Endothelial cell of umbilical vein (primary cell): ENCODE measurements at regions not wholly inside any gene's neighbourhood (a gene's known extent, or its start where the extent isn't known, plus 50 kb on each side); places are given as distances from the start of the nearest gene placed in this dataset.

Experiments used
- BruUV-seq: library from RNA; stranded (reverse); fragments of 400-500 nt; replicated peaks from 2 replicates; lab custom pipeline; 2021; lab: Mats Ljungman, UMichigan
- CTCF ChIA-PET: fragments of 300-600, 350-600 bp; sonication (Branson Sonifier 250); formaldehyde crosslinking; loops from one replicate; lab custom pipeline; 2021; ENCODE audit warnings: antibody characterized with exemption, inconsistent platforms; lab: Charles Lee
- POLR2A ChIA-PET: fragments of 300-600, 350-600 bp; sonication (Branson Sonifier 250); formaldehyde crosslinking; loops from one replicate; lab custom pipeline; 2021; ENCODE audit warnings: antibody characterized with exemption, inconsistent platforms; lab: Charles Lee
- DNase-seq: peaks from one replicate; pipeline ENCODE4 v3.0.0-alpha.2; 2011; ENCODE audit warnings: low read depth, low spot score
- FAIRE-seq: peaks from 2 replicates; lab custom pipeline; 2011; peaks lifted over from hg19 to GRCh38; lab: Jason Lieb, UNC
- H2AFZ ChIP-seq: 2 replicates; pipeline ENCODE4 v1.6.0; 2012; ENCODE audit warnings: low read depth, low read length, control low read depth, inconsistent platforms
- H3K27ac ChIP-seq: 2 replicates; pipeline ENCODE4 v1.5.1; 2011; ENCODE audit warnings: low read depth, mild to moderate bottlenecking, control low read depth, low read length, moderate library complexity; ENCODE audit not compliant: insufficient read depth
- H3K27me3 ChIP-seq, 2 experiments: 2 replicates each; pipeline versions ENCODE4 v1.6.0 to v1.6.1; 2011; ENCODE audit warnings: low read length in 2 of 2, mixed read lengths in 1 of 2; ENCODE audit not compliant: control insufficient read depth in 2 of 2, insufficient read depth in 2 of 2
- H3K36me3 ChIP-seq, 2 experiments: 2 replicates in 1 of 2; 3 replicates in 1 of 2; pipeline ENCODE4 v1.5.1; 2011; ENCODE audit warnings: low read length in 2 of 2, mild to moderate bottlenecking in 1 of 2, moderate library complexity in 1 of 2; ENCODE audit not compliant: control insufficient read depth in 2 of 2, insufficient read depth in 2 of 2; ENCODE audit errors: extremely low read depth in 1 of 2
- H3K4me1 ChIP-seq: 3 replicates; pipeline ENCODE4 v1.5.1; 2011; ENCODE audit warnings: mild to moderate bottlenecking, low read length; ENCODE audit not compliant: control insufficient read depth, insufficient read depth; ENCODE audit errors: extremely low read depth
- H3K4me2 ChIP-seq: 2 replicates; pipeline ENCODE4 v1.6.1; 2011; ENCODE audit warnings: low read length, control low read depth, mixed read lengths; ENCODE audit not compliant: insufficient read depth
- H3K4me3 ChIP-seq, 3 experiments: fragments of 200-600 bp in 1 of 3; sonication (generic), shearing (Covaris generic) in 1 of 3; replicated peaks in 1 of 3; 2 replicates each; pipeline ENCODE4 v1.5.1; 2011 to 2016; ENCODE audit warnings: control low read depth in 3 of 3, low read length in 3 of 3, mild to moderate bottlenecking in 2 of 3, inconsistent platforms in 1 of 3, low read depth in 1 of 3, moderate library complexity in 1 of 3; ENCODE audit not compliant: insufficient read depth in 1 of 3
- H3K79me2 ChIP-seq: 2 replicates; pipeline ENCODE4 v1.6.0; 2012; ENCODE audit warnings: low read length, inconsistent platforms; ENCODE audit not compliant: control insufficient read depth, insufficient read depth
- H3K9ac ChIP-seq: replicated peaks from 2 replicates; pipeline ENCODE3; 2011; ENCODE audit warnings: low read length, control low read depth; ENCODE audit not compliant: insufficient read depth; ENCODE audit errors: extremely low read depth
- H3K9me1 ChIP-seq: replicated peaks from 3 replicates; pipeline ENCODE4 v1.6.0; 2011; ENCODE audit warnings: mild to moderate bottlenecking, low read length; ENCODE audit not compliant: control insufficient read depth, insufficient read depth; ENCODE audit errors: extremely low read depth
- H3K9me3 ChIP-seq: replicated peaks from 2 replicates; pipeline ENCODE4 v1.5.1; 2012; ENCODE audit warnings: low read length, inconsistent platforms; ENCODE audit not compliant: control insufficient read depth, insufficient read depth
- H4K20me1 ChIP-seq: replicated peaks from 2 replicates; pipeline ENCODE3; 2011; ENCODE audit warnings: mild to moderate bottlenecking, low read length; ENCODE audit not compliant: control insufficient read depth, insufficient read depth; ENCODE audit errors: extremely low read depth
- CTCF ChIP-seq, 2 donors: IDR thresholded peaks; 1 replicate in 1 of 2; 2 replicates in 1 of 2; pipeline ENCODE4 v1.5.1; 2011; ENCODE audit warnings: low read length in 2 of 2, mild to moderate bottlenecking in 2 of 2, moderate library complexity in 2 of 2, control low read depth in 1 of 2, inconsistent platforms in 1 of 2, low read depth in 1 of 2; ENCODE audit not compliant: insufficient read depth in 1 of 2; ENCODE audit errors: extremely low read depth in 1 of 2
- EZH2 ChIP-seq: IDR thresholded peaks from 2 replicates; pipeline ENCODE4 v1.6.1; 2012; ENCODE audit warnings: borderline replicate concordance, low read depth, mild to moderate bottlenecking, moderate library complexity, low read length, inconsistent platforms; ENCODE audit not compliant: severe bottlenecking
- FOS ChIP-seq: IDR thresholded peaks from 2 replicates; pipeline ENCODE4 v1.6.1; 2011; ENCODE audit warnings: mild to moderate bottlenecking, low read length, moderate library complexity, borderline replicate concordance; ENCODE audit not compliant: insufficient read depth
- GATA2 ChIP-seq: IDR thresholded peaks from 2 replicates; pipeline ENCODE4 v1.7.0; 2011; ENCODE audit warnings: low read depth, mild to moderate bottlenecking, moderate library complexity, mixed read lengths, low read length; ENCODE audit not compliant: insufficient read length, insufficient read depth
- JUN ChIP-seq: IDR thresholded peaks from 2 replicates; pipeline ENCODE4 v1.6.1; 2011; ENCODE audit warnings: borderline replicate concordance, low read depth; ENCODE audit not compliant: insufficient read length, insufficient read depth
- MAX ChIP-seq: IDR thresholded peaks from 2 replicates; pipeline ENCODE4 v1.6.1; 2011; ENCODE audit not compliant: insufficient read depth, insufficient read length
- MYC ChIP-seq: IDR thresholded peaks from one replicate; pipeline ENCODE4 v1.6.1; 2011; ENCODE audit warnings: mild to moderate bottlenecking, low read depth, low read length
- POLR2A ChIP-seq: IDR thresholded peaks from 2 replicates; pipeline ENCODE4 v1.6.1; 2012; ENCODE audit warnings: low read depth, mild to moderate bottlenecking, control low read depth, low read length
- POLR2AphosphoS5 ChIP-seq: IDR thresholded peaks from 2 replicates; pipeline ENCODE4 v1.6.1; 2012; ENCODE audit warnings: low read depth, mild to moderate bottlenecking, control low read depth, low read length, moderate library complexity; ENCODE audit not compliant: insufficient read depth
- dilution Hi-C: fragments of 300-500 bp; cut with MboI; formaldehyde crosslinking; loops from one replicate; pipeline ENCODE4 v1.15.0; 2019; ENCODE audit warnings: low sequenced_read_pairs; ENCODE audit not compliant: extremely low pct_ligation_motif_present
- intact Hi-C: fragments of 100-400 bp; cut with micrococcal nuclease; formaldehyde crosslinking; loops from one replicate; pipeline ENCODE4 v1.10.0; 2022

- H3K4me1 ChIP-seq = no peaks in the 10 kb centered on the region
- intact Hi-C loops = no loop called here
- H3K9me3 ChIP-seq = no peaks in the 10 kb centered on the region
- CTCF ChIA-PET = no interaction called here
- no peaks in the 10 kb centered on the region for H3K27me3 ChIP-seq
- H3K79me2 ChIP-seq = no peaks in the 10 kb centered on the region
- no peak for DNase-seq
- H2AFZ ChIP-seq = no peak overlapping the region
- no peak for FAIRE-seq
- H3K27ac ChIP-seq = no peak overlapping the region
- POLR2A ChIA-PET = no interaction called here
- H4K20me1 ChIP-seq = no peaks in the 10 kb centered on the region
- no peak overlapping the region for H3K9ac ChIP-seq
- dilution Hi-C loops = no loop called here
- no TSS peak for BruUV-seq
- no peak overlapping the region for H3K4me2 ChIP-seq
- TF ChIP-seq MAX (no peak), FOS (no peak), MYC (no peak)
- H3K36me3 ChIP-seq = no peaks in the 10 kb centered on the region
- H3K4me3 ChIP-seq = no peak overlapping the region
- no peaks in the 10 kb centered on the region for H3K9me1 ChIP-seq
Observed at GRCh38 chr4:173859091-173859713, 329.2 kb upstream of the HAND2 start.

- Histone ChIP-seq H3K4me3 (no peak overlapping the region), H3K9me3 (no peaks in the 10 kb centered on the region), H3K9me1 (no peaks in the 10 kb centered on the region), H4K20me1 (no peaks in the 10 kb centered on the region), H3K9ac (no peak overlapping the region), H3K27ac (no peak overlapping the region), H3K36me3 (no peaks in the 10 kb centered on the region), H3K27me3 (no peaks in the 10 kb centered on the region), H3K4me1 (no peaks in the 10 kb centered on the region), H3K4me2 (no peak overlapping the region), H3K79me2 (no peaks in the 10 kb centered on the region), H2AFZ (no peak overlapping the region)
- DNase-seq (no peak), FAIRE-seq (no peak)
- no peak for TF ChIP-seq GATA2
- no peak for TF ChIP-seq JUN
- TF ChIP-seq FOS = no peak
- no peak for TF ChIP-seq POLR2A
- no peak for TF ChIP-seq EZH2
- TF ChIP-seq MYC = no peak
- TF ChIP-seq POLR2AphosphoS5 = no peak
- no peak for TF ChIP-seq CTCF (IDR thresholded peaks at IDR 0.05; ENCODE audit: extremely low read depth in 1 of 2, insufficient read depth in 1 of 2, low read depth in 1 of 2, low read length in 2 of 2)
- no peak for TF ChIP-seq MAX
- POLR2A ChIA-PET = no interaction called here
- dilution Hi-C loops (no loop called here), intact Hi-C loops (no loop called here)
- CTCF ChIA-PET = no interaction called here
- no TSS peak for BruUV-seq
Observed at GRCh38 chr4:173858471-173858870, 328.4 kb upstream of the HAND2 start.
